Right lobe of liver (tissue), 4 donors: ENCODE measurements at regions not wholly inside any gene's neighbourhood (a gene's known extent, or its start where the extent isn't known, plus 50 kb on each side); places are given as distances from the start of the nearest gene placed in this dataset.

Experiments
- POLR2A ChIP-seq: fragments of 450-650 bp; IDR thresholded peaks from one replicate; pipeline ENCODE4 v1.6.1; 2017; ENCODE audit warnings: antibody characterized with exemption, mild to moderate bottlenecking
- TF ChIP-seq, protein P1 (sequence below), 4 donors: fragments of 200-600 bp in 3 of 4; fragments of 450-650 bp in 1 of 4; IDR thresholded peaks; one replicate each; pipeline versions ENCODE4 v1.5.1 to v1.8.0; 2016 to 2022; ENCODE audit warnings: antibody characterized with exemption in 4 of 4, mild to moderate bottlenecking in 2 of 4
- donor health status: DM: no; HTN: no; CAD: no.
- donor health status: DM: no; HTN: no; CAD: no.
- donor health status: DM: no; HTN: yes; CAD: no.

DNA sequence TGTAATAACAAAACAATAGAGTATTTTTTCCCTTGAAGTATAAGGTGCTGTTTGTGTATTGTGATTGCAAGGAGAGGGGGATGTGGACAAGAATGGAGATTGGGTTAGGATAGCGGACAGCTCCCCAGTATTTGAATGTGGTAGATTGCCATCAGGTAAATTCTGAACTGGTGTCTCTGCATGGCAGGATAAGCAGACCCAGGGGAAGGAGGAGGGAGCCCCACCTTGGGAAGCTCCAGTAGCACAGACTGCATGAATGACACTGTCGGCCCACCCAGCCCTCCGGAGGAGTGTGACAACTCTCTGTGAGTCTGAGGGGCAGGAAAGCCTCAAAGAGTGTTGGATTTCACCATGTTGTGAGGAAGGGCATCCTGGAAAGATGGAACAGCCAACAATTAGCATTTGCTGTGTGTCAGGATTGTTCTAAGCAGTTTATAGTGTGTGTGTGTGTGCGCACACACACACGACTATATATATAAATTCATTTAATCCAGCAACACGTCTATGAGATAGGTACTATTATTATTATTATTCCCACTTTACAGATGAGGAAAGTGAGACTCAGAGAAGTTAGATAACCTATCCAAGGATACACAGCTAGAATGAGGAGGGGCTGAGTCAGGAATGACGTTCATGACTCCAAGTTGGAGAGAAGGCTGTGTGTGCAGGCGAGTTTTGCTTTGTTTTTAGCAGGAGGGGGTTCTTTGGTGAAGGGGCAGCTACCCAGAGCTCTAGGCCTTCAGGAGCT, 63.4 kb upstream of the LCTL start:
- TF ChIP-seq, protein P1, sequence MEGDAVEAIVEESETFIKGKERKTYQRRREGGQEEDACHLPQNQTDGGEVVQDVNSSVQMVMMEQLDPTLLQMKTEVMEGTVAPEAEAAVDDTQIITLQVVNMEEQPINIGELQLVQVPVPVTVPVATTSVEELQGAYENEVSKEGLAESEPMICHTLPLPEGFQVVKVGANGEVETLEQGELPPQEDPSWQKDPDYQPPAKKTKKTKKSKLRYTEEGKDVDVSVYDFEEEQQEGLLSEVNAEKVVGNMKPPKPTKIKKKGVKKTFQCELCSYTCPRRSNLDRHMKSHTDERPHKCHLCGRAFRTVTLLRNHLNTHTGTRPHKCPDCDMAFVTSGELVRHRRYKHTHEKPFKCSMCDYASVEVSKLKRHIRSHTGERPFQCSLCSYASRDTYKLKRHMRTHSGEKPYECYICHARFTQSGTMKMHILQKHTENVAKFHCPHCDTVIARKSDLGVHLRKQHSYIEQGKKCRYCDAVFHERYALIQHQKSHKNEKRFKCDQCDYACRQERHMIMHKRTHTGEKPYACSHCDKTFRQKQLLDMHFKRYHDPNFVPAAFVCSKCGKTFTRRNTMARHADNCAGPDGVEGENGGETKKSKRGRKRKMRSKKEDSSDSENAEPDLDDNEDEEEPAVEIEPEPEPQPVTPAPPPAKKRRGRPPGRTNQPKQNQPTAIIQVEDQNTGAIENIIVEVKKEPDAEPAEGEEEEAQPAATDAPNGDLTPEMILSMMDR (IDR thresholded peaks at IDR 0.05): no peak
- no peak for TF ChIP-seq POLR2A
